ENCODE measurements at regions not wholly inside any gene's neighbourhood (a gene's known extent, or its start where the extent isn't known, plus 50 kb on each side); places are given as distances from the start of the nearest gene placed in this dataset.

DNA sequence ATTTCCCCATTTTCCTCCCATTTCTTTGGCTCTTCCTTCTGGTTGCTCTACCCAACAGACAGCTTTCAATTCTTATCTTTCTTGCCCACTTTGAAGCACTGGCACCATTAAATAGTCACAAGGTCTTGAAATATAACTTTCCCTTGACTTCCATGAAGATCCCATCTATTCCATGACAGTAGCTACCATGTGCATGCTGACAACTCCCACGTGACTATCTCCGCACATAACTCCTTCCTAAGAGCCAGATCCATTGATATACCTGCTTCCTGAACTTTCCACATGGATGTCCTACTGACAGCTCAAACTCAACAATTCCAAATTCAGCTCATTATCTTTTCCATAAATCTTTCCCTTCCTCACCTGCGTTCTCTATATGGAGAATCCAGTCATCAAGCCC lies 101.4 kb downstream of the RIN2 start:
- CTCF ChIA-PET, result interaction anchor here (1.2 kb wide), 1 partner anchor 23 kb away, joined by 3 read pairs; no protein-coding TSS in a partner anchor

DNA sequence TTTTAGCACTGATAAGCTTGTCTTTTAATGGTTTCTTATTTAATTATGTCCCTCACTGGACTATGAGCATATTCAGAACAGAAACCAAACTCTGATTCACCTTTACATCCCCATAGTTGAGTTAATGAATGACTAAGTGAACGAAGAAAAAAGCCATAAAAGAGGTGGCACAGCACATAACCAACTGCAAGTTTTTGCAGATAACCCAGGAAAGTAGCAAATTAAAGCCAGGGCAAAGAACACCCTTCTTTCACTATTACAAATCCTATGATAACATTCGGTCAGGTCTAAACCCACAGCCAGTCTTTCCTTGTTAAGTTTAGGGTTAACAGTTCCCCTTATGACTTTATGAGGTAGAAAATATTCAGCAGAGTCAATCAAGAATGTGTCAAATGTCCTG lies 102.7 kb downstream of the RIN2 start:
- ChIA-PET CTCF (no interaction called here), POLR2A (no interaction called here)
- no peak overlapping the region for H3K4me3 ChIP-seq (ENCODE audit: low read depth, low read length)
- TF ChIP-seq, protein P1, sequence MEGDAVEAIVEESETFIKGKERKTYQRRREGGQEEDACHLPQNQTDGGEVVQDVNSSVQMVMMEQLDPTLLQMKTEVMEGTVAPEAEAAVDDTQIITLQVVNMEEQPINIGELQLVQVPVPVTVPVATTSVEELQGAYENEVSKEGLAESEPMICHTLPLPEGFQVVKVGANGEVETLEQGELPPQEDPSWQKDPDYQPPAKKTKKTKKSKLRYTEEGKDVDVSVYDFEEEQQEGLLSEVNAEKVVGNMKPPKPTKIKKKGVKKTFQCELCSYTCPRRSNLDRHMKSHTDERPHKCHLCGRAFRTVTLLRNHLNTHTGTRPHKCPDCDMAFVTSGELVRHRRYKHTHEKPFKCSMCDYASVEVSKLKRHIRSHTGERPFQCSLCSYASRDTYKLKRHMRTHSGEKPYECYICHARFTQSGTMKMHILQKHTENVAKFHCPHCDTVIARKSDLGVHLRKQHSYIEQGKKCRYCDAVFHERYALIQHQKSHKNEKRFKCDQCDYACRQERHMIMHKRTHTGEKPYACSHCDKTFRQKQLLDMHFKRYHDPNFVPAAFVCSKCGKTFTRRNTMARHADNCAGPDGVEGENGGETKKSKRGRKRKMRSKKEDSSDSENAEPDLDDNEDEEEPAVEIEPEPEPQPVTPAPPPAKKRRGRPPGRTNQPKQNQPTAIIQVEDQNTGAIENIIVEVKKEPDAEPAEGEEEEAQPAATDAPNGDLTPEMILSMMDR (IDR thresholded peaks at IDR 0.05; ENCODE audit: insufficient read depth, low read length, missing control alignments), result no peak
- DNase-seq (ENCODE audit: low read depth, low spot score), result no peak

More for the DNA sequence above, 101.4 kb downstream of the RIN2 start:
- POLR2A ChIA-PET, result no interaction called here
- H3K4me3 ChIP-seq (ENCODE audit: low read depth, low read length), result no peak overlapping the region
- TF ChIP-seq, protein P1 (IDR thresholded peaks at IDR 0.05; ENCODE audit: insufficient read depth, low read length, missing control alignments), result no peak
- no peak for DNase-seq (ENCODE audit: low read depth, low spot score)

DNA sequence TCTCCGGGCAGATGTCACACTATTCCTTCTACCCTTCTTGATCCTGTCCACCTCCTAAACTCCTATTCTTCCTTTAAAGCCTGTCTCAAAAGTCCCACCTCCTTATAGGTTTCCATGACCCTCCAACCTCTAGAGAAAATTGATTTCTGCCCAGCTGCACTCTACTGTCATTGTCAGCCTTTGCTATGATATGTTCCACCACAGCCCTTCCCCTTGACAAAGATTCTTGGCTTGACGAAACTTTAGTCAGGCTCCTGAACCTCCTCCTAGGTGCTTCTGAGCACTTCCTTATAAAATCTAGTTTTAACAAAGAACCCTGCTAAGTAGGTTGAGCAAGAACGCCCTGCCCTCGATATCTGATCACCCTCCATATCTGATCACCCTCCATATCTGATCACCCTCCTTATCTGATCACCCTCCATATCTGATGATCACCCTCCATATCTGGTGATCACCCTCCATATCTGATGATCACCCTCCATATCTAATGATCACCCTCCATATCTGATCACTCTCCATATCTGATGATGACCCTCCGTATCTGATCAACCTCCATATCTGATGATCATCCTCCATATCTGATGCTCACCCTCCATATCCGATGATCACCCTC lies 103.2 kb downstream of the RIN2 start:
- TF ChIP-seq, protein P1 (IDR thresholded peaks at IDR 0.05; ENCODE audit: insufficient read depth, low read length, missing control alignments), result no peak
- no peak overlapping the region for H3K4me3 ChIP-seq (ENCODE audit: low read depth, low read length)
- POLR2A ChIA-PET, result no interaction called here
- CTCF ChIA-PET, result no interaction called here
- DNase-seq (ENCODE audit: low read depth, low spot score), result no peak

DNA sequence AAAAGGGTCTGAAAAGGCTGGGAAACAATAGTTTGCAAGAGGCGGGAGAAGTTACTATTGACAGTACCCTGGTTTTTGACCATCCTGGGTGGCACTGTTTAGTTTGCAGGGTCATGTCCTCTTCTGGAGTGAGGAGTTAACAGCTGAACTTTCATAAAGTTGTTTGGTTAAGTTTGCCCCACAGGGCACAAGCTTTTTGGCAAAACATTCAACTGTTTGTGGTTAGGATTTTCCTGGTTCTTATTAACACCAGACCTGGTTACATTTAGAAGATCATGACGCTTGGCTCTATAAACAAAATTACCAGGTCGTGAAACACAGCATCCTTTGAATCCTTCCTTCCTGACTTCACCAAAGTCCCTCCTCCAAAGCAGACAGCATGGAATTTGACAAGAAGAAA lies 106.1 kb downstream of the RIN2 start:
- ChIA-PET CTCF (interaction anchor here (0.7 to 1.9 kb wide), 2 partner anchors 36 to 171 kb away, joined by 3 to 5 read pairs; no protein-coding TSS in a partner anchor), POLR2A (no interaction called here)
- TF ChIP-seq, protein P1 (IDR thresholded peaks at IDR 0.05; ENCODE audit: insufficient read depth, low read length, missing control alignments), result no peak
- no peak for DNase-seq (ENCODE audit: low read depth, low spot score)
- H3K4me3 ChIP-seq (ENCODE audit: low read depth, low read length), result no peak overlapping the region

- TF ChIP-seq, protein P1 (IDR thresholded peaks at IDR 0.05; ENCODE audit: insufficient read depth, low read length, missing control alignments), result no peak
- DNase-seq (ENCODE audit: low read depth, low spot score), result no peak
- ChIA-PET CTCF (no interaction called here), POLR2A (no interaction called here)
- H3K4me3 ChIP-seq (ENCODE audit: low read depth, low read length), result no peak overlapping the region
Observed at GRCh38 chr20:19866070-19866469, 108.0 kb downstream of the RIN2 start.

GRCh38 chr20:19867074-19867473 lies 109.0 kb downstream of the RIN2 start:
- TF ChIP-seq, protein P1 (IDR thresholded peaks at IDR 0.05; ENCODE audit: insufficient read depth, low read length, missing control alignments), result no peak
- H3K4me3 ChIP-seq (ENCODE audit: low read depth, low read length), result no peak overlapping the region
- POLR2A ChIA-PET, result no interaction called here
- CTCF ChIA-PET, result no interaction called here
- DNase-seq (ENCODE audit: low read depth, low spot score), result no peak
